Panc1 (cell line): ENCODE measurements at regions not wholly inside any gene's neighbourhood (a gene's known extent, or its start where the extent isn't known, plus 50 kb on each side); places are given as distances from the start of the nearest gene placed in this dataset.

Source experiments
- ATAC-seq: fragments of 200-7000 bp; cut with Tn5 transposase; 2 replicates; pipeline ENCODE4 v1.9.1; 2020; ENCODE audit warnings: mild to moderate bottlenecking, moderate library complexity
- BruUV-seq: library from RNA; stranded (reverse); fragments of 400-500 nt; replicated peaks from 2 replicates; lab custom pipeline; 2021; lab: Mats Ljungman, UMichigan
- CTCF ChIA-PET: fragments of 300-600 bp; sonication (Branson Sonifier 250); formaldehyde crosslinking; loops from one replicate; lab custom pipeline; 2022; ENCODE audit warnings: antibody characterized with exemption; lab: Charles Lee
- POLR2A ChIA-PET: fragments of 300-600 bp; sonication (Branson Sonifier 250); formaldehyde crosslinking; loops from one replicate; lab custom pipeline; 2022; ENCODE audit warnings: antibody characterized with exemption; lab: Charles Lee
- DNase-seq: peaks from one replicate; pipeline ENCODE4 v3.0.0-alpha.2; 2010; ENCODE audit warnings: low read depth, low spot score
- H3K27ac ChIP-seq: 2 replicates; pipeline ENCODE4 v1.5.1; 2011; ENCODE audit warnings: mild to moderate bottlenecking, low read length, inconsistent platforms
- H3K27me3 ChIP-seq: fragments of 200-500 bp; sonication (Bioruptor generic); 2 replicates; pipeline ENCODE4 v1.6.0; 2014; ENCODE audit warnings: low read length, inconsistent platforms; ENCODE audit not compliant: control insufficient read depth, insufficient read depth
- H3K36me3 ChIP-seq: fragments of 200-500 bp; sonication (Bioruptor generic); 2 replicates; pipeline ENCODE4 v1.5.1; 2014; ENCODE audit warnings: inconsistent platforms, mild to moderate bottlenecking, low read length, moderate library complexity; ENCODE audit not compliant: control insufficient read depth, insufficient read depth
- H3K4me1 ChIP-seq: 2 replicates; pipeline ENCODE4 v1.5.1; 2011; ENCODE audit warnings: inconsistent platforms, mild to moderate bottlenecking, low read length, moderate library complexity; ENCODE audit not compliant: control insufficient read depth, insufficient read depth
- H3K4me3 ChIP-seq, 2 experiments: 2 replicates each; pipeline ENCODE4 v1.5.1; 2011 to 2012; ENCODE audit warnings: low read depth in 2 of 2, low read length in 2 of 2, mild to moderate bottlenecking in 2 of 2, inconsistent platforms in 1 of 2, moderate library complexity in 1 of 2
- H3K9me3 ChIP-seq: fragments of 200-500 bp; sonication (Bioruptor generic); 2 replicates; pipeline ENCODE4 v1.5.1; 2014; ENCODE audit warnings: low read depth, mild to moderate bottlenecking, inconsistent platforms, low read length, moderate library complexity; ENCODE audit not compliant: control insufficient read depth, insufficient read depth
- CTCF ChIP-seq: fragments of 450-650 bp; IDR thresholded peaks from 2 replicates; pipeline ENCODE4 v1.5.1; 2017; ENCODE audit warnings: mild to moderate bottlenecking
- POLR2AphosphoS5 ChIP-seq: IDR thresholded peaks from 2 replicates; pipeline ENCODE4 v1.6.1; 2012; ENCODE audit warnings: mild to moderate bottlenecking, low read depth, low read length, moderate library complexity
- REST ChIP-seq, 2 experiments: IDR thresholded peaks; 2 replicates each; pipeline ENCODE4 v1.6.1; 2011 to 2012; ENCODE audit warnings: low read depth in 2 of 2, control low read depth in 1 of 2, low read length in 1 of 2, mild to moderate bottlenecking in 1 of 2, moderate library complexity in 1 of 2; ENCODE audit not compliant: insufficient read depth in 1 of 2
- SIN3A ChIP-seq: IDR thresholded peaks from 2 replicates; pipeline ENCODE4 v1.6.1; 2012; ENCODE audit warnings: low read depth, mild to moderate bottlenecking, low read length, moderate library complexity, borderline replicate concordance; ENCODE audit not compliant: insufficient read depth
- TCF7L2 ChIP-seq: IDR thresholded peaks from 2 replicates; pipeline ENCODE4 v1.6.1; 2011; ENCODE audit warnings: mild to moderate bottlenecking, low read depth, low read length, inconsistent platforms
- in situ Hi-C: cut with HindIII; loops from 2 replicates; pipeline ENCODE4 v1.10.0; 2016; ENCODE audit warnings: low sequenced_read_pairs, low pct_unique_long_range_greater_than_20kb
- intact Hi-C: fragments of 100-400 bp; cut with micrococcal nuclease; formaldehyde crosslinking; loops from one replicate; pipeline ENCODE4 v1.10.0; 2022; ENCODE audit not compliant: unreplicated experiment

GRCh38 chr15:91576096-91576495, 277.4 kb upstream of the SLCO3A1 start:
- no peaks in the 10 kb centered on the region for H3K36me3 ChIP-seq
- H3K4me1 ChIP-seq, result no peaks in the 10 kb centered on the region
- H3K4me3 ChIP-seq, result no peak overlapping the region
- H3K9me3 ChIP-seq, result no peaks in the 10 kb centered on the region
- no peak for ATAC-seq
- H3K27ac ChIP-seq, result no peak overlapping the region
- TF ChIP-seq POLR2AphosphoS5, result no peak
- TF ChIP-seq SIN3A, result no peak
- no peak for TF ChIP-seq CTCF
- TF ChIP-seq TCF7L2, result no peak
- no peaks in the 10 kb centered on the region for H3K27me3 ChIP-seq
- BruUV-seq, result no TSS peak
- CTCF ChIA-PET, result interaction anchor here (0.6 kb wide), 1 partner anchor 65 kb away, joined by 3 read pairs; no protein-coding TSS in a partner anchor
- intact Hi-C loops, result no loop called here
- POLR2A ChIA-PET, result no interaction called here
- in situ Hi-C loops, result no loop called here
- DNase-seq, result no peak

GRCh38 chr15:91578511-91578910, 275.0 kb upstream of the SLCO3A1 start:
- intact Hi-C loops, result no loop called here
- in situ Hi-C loops, result no loop called here
- no peak for DNase-seq
- no peak overlapping the region for H3K27ac ChIP-seq
- POLR2A ChIA-PET, result no interaction called here
- no peaks in the 10 kb centered on the region for H3K9me3 ChIP-seq
- no peaks in the 10 kb centered on the region for H3K36me3 ChIP-seq
- no peak overlapping the region for H3K4me3 ChIP-seq
- no peaks in the 10 kb centered on the region for H3K4me1 ChIP-seq
- CTCF ChIA-PET, result no interaction called here
- H3K27me3 ChIP-seq, result no peaks in the 10 kb centered on the region
- no TSS peak for BruUV-seq
- no peak for ATAC-seq
- TF ChIP-seq POLR2AphosphoS5, result no peak
- TF ChIP-seq CTCF, result no peak
- TF ChIP-seq SIN3A, result no peak
- TF ChIP-seq TCF7L2, result no peak
- no peak for TF ChIP-seq REST (IDR thresholded peaks at IDR 0.05; ENCODE audit: insufficient read depth in 1 of 2, low read depth in 2 of 2, low read length in 1 of 2)
